ENCODE measurements at regions not wholly inside any gene's neighbourhood (a gene's known extent, or its start where the extent isn't known, plus 50 kb on each side); places are given as distances from the start of the nearest gene placed in this dataset.

DNA sequence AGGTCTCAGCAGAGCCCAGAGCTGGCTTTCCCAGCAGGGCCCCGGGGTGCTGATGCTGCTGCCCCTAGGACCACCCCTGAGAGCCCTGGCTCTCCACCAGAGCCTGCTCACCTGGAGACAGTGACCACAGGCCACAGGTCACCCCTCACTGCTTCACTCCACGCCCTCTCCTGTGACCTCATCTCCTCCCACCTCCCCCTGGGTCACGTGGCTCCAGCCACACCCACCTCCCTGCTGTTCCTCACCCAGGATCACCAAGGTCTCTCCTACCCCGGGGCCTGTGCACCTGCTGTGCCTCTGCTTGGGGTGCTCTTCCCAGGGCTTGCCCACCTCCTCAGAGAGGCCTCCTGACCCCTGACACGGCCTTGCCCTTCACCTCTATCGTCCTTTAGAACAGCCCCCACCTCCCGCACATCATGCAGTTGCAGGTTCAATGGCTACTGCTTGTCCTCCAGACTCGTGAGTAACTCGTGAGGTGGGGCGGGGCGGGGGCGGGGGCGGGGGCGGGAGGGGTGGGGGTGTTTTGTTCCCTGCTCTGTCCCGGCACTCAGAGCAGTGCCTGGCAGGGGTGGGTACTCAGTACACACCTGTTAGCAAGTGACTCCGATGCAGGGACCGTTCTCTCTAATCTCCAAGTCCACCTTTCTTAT, 468.0 kb downstream of the PREX1 start:
- TF ChIP-seq, protein P1, sequence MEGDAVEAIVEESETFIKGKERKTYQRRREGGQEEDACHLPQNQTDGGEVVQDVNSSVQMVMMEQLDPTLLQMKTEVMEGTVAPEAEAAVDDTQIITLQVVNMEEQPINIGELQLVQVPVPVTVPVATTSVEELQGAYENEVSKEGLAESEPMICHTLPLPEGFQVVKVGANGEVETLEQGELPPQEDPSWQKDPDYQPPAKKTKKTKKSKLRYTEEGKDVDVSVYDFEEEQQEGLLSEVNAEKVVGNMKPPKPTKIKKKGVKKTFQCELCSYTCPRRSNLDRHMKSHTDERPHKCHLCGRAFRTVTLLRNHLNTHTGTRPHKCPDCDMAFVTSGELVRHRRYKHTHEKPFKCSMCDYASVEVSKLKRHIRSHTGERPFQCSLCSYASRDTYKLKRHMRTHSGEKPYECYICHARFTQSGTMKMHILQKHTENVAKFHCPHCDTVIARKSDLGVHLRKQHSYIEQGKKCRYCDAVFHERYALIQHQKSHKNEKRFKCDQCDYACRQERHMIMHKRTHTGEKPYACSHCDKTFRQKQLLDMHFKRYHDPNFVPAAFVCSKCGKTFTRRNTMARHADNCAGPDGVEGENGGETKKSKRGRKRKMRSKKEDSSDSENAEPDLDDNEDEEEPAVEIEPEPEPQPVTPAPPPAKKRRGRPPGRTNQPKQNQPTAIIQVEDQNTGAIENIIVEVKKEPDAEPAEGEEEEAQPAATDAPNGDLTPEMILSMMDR (IDR thresholded peaks at IDR 0.05): no peak
- no peak for TF ChIP-seq POLR2A (IDR thresholded peaks at IDR 0.05)
